Left cardiac atrium (tissue), 4 donors: ENCODE measurements at regions not wholly inside any gene's neighbourhood (a gene's known extent, or its start where the extent isn't known, plus 50 kb on each side); places are given as distances from the start of the nearest gene placed in this dataset.
A peak's percentile ranks its signal among the peaks of the same experiment; 100 is the strongest.

ENCODE experiments used
- ATAC-seq, 2 donors: fragments of 200-7000 bp; cut with Tn5 transposase; one replicate each; pipeline ENCODE4 v1.9.1; 2020; ENCODE audit warnings: mild to moderate bottlenecking in 2 of 2, moderate library complexity in 2 of 2
- DNase-seq: peaks from one replicate; pipeline ENCODE4 v3.0.0-alpha.2; 2020
- intact Hi-C, 2 donors: fragments of 100-400 bp; cut with DNase I; formaldehyde crosslinking; loops; one replicate each; pipeline versions ENCODE4 v1.14.1 to v1.15.1; 2022 to 2023
- donor health status: DM: no; HTN: yes; CAD: no.
- donor health status: DM: no; HTN: yes; CAD: no; lungs with severe emphysema.
- donor health status: DM: yes; HTN: yes; CAD: no.
- donor health status: Dilated cardiomyopathy.

DNA sequence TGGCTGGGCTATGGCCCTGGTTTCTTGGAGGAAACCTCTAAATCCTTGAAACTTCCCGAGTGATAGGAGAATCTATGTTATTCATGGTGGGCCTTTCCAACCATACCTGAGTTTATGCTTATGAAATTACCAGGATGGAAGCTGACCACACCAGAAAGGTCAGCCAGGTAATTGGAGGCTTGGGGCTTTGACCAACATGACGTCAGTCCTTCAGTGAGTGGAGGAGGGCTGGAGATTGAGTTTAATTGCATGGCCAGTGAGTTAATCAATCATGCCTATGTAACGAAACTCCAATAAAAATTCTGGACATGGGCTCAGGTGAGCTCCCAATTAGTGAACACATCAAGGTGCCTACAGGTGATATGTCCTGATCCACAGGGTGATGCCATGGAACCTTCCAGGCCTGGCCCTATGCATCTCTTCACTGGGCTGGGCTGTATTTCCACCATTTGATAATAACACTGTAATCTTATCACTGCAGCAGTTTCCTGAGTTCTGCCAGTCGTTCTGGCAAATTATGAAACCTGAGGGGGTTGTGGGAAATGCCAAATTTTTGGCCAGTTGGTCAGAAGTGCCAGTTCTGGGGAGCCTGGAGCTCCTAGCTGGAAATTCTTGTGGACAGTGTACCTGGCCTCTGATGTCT is 106.5 kb downstream of the CDH26 start:
- ATAC-seq (no peak), DNase-seq (no peak)
- intact Hi-C loops, result no loop called here

DNA sequence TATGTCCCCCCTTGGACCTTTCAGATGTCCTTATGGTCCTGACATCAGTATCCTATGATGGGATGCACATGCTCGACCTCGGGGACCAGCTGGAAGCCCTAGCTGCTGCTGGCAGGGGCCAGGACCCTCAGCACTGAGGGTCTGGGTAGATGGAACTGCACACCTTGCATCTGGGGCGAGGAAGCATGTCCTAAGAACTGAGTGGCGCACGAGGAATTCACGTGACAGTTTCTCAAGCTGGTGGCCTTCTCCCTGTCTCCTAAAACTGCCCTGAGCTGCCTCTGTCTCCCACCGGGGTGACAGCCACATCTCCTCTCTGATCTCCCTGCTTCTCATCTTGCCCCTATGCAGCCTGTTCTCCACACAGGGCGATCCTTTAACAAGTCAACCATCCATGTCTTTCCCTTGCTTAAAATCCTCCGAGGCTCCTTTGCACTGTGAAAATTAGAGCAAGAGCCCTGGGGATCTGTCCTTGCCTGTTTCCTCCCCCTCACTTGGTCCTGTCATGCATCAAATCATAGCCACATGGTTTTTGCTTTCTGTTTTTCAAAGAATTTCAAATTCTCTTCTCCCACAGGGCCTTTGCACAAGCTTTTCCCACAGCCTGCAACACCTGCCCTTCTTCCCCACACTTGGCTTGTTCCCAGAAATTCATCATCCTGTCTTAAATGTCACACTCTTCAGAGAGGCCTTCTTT is 107.7 kb downstream of the CDH26 start:
- intact Hi-C loops, result no loop called here
- no peak for ATAC-seq

DNA sequence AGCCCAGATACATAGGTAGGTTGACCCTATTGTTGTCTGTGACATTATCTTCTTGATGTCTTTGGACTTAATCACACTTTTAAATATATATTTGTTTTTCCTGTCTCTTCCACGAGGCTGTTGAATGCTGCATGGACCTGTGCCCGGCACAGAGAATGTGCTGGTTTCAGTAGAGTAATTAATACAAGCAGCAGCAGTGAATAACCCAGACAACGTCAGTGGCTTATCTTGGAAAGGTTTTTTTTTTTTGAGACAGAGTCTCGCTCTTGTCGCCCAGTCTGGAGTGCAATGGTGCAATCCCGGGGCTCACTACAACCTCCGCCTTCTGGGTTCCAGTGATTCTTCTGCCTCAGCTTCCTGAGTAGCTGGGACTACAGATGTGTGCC is 108.2 kb downstream of the CDH26 start:
- intact Hi-C loops, result no loop called here
- ATAC-seq, result peak; percentile 33 to 69
- DNase-seq, result no peak

More for the DNA sequence above, 107.7 kb downstream of the CDH26 start:
- no peak for DNase-seq

DNA sequence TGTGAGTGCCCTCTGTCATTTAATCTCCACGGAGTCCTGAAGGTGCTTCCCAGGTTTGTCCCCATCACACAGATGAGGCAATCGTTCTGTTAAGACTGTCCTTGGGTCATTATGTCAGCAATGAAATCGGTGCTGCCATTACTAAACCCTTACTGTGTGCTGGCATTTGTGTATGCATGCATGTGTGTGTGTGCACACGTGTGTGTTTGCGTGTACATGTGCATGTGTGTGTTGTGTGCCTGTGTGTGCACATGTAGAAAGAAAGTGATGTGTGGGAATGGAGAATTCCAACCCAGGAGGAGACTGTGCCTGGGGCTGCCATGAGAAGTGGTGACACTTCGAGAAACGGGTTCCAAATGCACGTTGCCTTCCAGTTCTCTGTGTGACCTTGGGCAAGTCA is 110.3 kb downstream of the CDH26 start:
- DNase-seq (no peak), ATAC-seq (no peak)
- intact Hi-C loops, result no loop called here

DNA sequence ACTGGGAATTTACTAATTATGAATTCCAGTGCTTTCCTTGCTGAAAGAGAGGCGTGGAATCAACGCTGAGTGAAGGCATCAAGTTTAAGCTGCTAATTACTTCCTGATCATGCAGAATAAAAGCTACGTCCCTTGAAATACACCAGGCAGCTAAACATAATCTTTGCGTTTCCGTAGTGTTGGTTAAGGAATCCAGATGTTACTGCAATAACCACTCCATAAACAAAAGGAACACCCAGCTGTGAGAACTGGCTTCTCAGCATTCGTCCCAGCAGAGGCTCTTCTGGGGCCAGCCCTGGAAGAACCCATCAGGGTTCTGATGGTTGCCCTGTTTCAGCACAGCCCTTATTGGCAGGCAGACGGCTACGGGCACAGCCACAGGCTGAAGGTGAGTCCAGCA is 111.4 kb downstream of the CDH26 start:
- intact Hi-C loops, result no loop called here
- no peak for ATAC-seq
- DNase-seq, result no peak

DNA sequence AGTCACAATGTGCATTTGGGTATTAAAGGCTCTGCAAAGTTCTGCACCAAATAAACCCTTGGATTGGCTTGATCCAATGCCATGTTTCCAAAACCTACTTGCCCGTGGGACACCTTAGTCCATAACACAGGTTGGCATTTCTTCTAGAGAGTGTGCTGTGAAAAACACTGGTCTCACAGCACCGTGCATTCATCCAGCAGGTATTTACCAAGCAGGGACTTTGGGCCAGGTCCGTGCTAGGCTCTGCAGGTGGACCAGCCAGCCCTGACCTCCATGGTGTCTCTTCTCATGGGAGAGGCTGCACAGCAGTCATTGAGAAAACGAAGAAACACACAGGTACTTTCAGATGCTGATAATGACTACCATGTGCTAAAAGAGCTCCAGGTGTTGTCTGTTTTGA is 112.6 kb downstream of the CDH26 start:
- intact Hi-C loops, result no loop called here
- DNase-seq (no peak), ATAC-seq (no peak)

DNA sequence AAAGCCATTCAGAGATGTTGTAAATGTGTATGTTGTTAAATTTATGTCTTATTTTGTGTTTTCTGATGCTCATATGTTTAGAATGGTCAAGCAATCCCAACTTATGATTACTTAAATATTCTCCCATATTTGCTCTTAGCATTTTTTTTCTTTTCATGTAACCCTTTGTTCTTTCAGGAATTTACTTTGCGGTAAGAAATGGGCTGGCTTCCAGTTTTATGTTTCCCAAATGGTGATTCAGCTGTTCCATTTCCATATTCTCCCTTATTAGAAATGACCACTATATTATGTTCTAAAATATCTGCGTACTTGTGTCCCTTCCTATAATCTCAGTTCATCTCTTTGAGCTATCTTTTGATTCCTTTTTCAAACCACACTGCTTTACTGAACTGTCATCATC is 113.7 kb downstream of the CDH26 start:
- intact Hi-C loops, result no loop called here
- no peak for ATAC-seq
- DNase-seq, result no peak

DNA sequence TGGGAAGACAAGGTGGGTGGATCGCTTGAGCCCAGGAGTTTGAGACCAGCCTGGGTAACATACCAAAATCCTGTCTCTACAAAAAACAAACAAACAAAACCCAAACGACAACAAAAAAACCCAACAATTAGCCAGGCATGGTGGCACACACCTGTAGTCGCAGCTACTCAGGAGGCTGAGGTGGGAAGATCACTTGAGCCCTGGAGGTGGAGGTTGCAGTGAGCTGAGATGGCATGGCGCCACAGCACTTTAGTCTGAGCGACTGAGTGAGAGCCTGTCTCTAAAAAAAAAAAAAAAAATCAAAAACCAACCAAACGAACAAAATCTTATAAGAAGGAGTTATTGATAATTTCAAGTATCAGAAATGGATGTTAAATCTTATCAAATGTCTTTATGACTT is 114.9 kb downstream of the CDH26 start:
- intact Hi-C loops, result no loop called here
- ATAC-seq (no peak), DNase-seq (no peak)

DNA sequence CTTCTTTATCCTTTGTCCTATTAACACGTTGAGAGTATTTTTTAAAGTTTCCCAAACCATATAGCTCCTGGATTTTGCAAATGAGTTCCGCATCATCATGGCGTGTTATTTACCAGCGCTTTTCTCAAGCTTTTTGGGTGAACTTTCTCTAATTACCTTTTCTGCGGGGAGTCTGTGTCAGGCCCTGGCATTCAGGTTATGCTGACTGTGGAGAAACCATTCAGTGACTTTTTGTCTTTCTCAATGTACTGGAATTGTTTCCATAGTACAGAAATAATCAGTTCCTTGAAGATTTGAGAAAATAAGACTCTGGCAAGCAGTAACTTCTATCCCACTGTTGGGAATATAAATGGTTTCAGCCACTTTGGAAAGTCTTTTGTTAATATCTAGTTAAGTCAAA is 115.3 kb downstream of the CDH26 start:
- ATAC-seq (no peak), DNase-seq (no peak)
- intact Hi-C loops, result no loop called here

DNA sequence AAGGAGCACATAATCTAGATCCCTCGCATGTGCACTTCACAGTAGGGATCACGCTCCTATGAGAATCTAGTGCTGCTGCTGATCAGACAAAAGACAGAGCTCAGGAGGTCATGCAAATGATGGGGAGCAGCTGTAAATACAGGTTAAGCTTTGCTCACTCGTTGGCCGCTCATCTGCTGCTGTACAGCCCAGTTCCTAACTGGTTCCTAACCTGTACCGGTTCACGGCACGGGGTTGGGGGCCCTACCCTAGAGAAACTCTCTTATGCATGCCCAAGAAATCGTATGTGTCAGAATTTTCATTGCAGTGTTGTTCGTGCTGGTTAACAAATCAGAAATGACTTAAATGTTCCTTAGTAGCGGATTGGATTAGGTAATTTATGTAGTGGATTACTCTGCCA is 116.1 kb downstream of the CDH26 start:
- intact Hi-C loops, result no loop called here
- ATAC-seq (no peak), DNase-seq (no peak)

DNA sequence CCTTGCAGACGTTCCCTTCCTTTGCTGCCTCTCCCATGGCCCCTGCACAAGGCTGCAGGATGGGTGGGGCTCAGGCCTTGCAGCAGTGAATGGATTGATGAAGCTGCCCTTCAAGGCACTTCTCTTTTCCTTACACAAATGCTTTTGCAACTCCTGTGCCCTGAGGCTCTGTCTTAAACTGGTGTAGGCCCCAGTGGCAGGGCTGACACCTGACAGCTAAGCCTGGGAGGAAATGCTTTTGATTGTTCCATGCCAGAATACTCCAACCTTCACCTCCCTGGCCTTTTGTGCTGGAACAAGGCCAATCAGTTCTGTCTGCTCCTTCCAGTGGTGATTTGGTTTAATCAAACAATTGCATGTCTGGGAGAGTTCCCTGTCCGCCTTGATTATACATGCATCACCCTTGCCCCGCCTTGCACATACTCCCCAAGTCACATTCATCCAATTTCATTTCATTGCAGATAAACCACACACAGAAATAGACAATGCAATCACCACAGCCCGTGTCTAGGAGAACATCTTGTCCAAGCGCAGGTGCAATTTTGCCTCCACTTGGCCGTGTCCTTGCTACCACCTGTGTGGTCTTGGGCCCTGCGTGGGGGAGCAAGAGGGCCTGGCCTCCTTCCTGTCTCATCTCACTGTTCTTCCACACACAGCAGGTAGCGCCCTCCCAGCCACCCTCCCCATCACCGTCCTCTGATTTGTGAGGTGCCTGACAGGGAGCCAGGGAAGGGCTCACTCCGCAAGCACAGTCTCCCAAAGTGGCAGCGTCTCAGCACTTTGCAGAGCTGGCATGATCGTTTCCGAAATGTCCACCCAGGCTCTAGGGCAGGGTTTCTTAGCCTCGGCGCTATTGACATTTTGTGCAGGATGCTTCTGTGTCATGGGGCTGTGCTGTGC is 120.4 kb downstream of the CDH26 start:
- intact Hi-C loops, result no loop called here
- DNase-seq, result no peak
- no peak for ATAC-seq

DNA sequence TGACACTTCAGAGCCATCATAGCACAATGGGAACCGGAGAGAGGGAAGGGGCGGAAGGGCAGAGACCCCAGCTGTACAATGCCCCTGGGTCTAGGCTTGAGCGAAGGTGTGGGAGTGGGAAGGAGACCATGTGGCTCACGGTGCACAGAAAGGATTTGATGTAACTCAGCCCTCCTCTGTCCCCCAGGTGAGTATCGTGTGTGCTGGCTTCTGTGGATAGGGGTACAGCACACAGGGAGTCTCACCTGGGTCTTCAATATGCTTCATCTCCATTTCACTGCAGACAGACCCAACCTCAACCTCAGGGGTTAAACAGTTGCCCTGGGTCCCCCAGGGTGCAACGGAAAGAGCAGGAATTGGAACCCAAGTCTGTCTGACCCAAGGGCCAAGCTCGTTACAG is 122.2 kb downstream of the CDH26 start:
- intact Hi-C loops, result no loop called here
- DNase-seq (no peak), ATAC-seq (no peak)

DNA sequence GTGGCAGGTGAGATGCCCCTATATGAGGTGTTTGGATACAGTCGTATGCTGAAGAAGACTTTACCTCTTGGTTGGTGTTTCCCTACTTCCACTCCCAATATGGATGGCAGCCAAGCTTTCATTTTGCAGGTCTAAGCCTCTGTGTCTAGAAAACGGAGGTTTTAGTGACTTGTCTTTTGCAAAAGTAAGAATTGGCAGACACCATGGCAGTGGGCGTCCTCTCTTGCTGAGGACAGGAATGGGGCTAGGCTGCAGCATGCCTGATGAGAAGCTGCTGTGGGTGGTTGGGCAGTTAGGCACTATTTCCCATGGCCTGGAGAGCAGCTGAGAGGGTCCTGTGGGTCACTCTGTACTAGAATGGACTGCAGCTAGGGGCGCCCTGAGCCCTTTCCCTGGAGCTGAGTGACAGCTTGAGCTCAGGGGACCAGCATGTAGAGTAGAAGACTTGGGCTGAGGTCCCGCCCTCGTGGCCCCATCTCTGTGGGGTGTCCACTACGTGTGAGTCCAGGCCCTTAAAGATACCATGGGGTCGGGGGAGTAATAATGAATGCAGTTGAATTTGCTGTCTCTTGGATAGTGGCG is 127.4 kb downstream of the CDH26 start:
- intact Hi-C loops, result no loop called here
- no peak for ATAC-seq
- DNase-seq, result no peak

DNA sequence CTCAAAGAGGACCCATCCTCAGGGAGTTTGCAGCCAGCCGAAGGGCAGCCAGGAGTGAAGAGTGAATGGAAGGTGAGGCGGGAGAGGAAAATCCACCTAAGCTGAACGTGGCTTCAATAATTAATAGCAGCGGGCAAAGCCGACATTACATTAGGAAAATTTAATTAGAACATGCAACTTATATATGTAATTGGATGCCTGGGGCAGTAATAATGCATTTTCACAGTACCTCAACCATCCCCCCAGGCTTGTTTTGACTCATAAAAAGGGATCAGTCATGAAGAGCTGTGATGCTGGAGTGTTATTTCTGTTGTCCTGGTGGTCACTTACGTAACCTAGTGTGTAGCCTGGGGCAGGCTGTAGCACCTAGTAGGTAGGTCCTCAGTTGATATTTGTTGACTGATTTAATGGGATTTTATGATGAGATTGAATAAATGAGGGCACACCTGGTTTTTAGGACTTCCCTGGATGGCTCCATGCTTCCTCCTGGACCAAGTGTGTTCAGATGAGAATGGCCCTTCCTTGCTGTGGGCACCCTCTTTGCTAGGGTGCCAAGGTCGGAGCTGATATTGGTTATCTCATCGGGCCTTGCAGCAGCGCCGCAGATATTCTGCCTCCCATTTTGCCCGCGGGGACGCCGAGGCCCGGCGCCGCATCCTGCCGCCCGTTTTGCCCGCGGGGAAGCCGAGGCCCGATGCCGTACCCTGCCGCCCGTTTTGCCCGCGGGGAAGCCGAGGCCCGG is 128.8 kb downstream of the CDH26 start:
- no peak for ATAC-seq
- no peak for DNase-seq
- intact Hi-C loops, result no loop called here

DNA sequence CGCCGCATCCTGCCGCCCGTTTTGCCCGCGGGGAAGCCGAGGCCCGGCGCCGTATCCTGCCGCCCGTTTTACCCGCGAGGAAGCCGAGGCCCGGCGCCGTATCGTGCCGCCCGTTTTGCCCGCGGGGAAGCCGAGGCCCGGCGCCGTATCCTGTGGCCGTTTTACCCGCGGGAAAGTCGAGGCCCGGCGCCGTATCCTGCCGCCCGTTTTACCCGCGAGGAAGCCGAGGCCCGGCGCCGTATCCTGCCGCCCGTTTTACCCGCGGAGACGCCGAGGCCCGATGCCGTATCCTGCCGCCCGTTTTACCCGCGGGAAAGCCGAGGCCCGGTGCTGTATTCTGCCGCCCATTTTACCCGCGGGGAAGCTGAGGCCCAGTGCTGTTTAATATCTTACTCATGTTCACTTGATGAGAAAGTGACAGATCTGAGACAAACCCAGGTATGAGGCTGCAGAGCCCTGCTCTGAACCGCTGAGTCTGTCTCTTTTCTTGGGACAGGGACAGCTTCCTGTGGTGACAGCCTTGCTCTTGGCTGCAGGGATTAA is 129.4 kb downstream of the CDH26 start:
- peak in 1 of 2 donors; percentile 22 for ATAC-seq
- DNase-seq, result peak; percentile 35
- intact Hi-C loops, result no loop called here

DNA sequence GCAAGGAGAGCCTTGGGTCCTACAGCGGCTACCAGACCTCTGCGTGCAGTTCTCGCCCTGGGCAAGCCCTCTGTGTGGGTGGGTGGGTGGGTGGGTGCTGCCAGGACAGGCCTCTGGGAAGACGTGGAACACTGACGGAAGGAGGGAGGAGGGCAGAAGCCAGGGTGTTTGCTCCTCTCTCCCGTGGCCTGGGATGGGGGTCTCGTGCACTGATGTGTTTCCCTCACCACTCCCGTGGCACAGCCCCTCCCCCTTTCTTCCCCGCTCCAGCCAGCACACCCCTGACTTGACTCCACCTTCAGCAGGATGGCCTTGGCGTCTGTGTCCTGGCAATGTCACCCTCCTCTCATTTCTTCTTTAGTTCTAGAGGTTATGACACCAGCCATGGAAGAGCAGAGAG is 130.0 kb downstream of the CDH26 start:
- intact Hi-C loops, result no loop called here
- no peak for DNase-seq
- ATAC-seq, result no peak

DNA sequence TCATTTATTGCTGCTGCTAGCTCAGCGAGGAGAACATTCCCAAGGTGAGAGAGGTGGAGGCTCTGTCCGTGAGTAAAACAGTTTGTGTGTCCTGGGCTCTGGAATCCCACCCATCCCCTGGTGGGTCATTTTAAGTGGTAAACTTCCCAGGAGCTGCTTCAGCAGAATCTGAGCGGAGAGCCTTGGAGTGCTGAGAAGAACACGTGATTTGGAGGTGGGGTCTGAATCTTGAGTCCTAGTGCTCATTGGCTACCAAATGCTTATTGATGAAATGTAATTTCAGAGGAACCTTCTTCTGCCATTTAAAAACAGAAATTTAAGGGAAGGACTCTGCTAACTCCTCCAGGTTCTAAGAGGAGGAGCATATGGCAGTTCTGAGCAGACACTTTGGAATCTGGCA is 132.4 kb downstream of the CDH26 start:
- DNase-seq (no peak), ATAC-seq (no peak)
- intact Hi-C loops, result no loop called here

DNA sequence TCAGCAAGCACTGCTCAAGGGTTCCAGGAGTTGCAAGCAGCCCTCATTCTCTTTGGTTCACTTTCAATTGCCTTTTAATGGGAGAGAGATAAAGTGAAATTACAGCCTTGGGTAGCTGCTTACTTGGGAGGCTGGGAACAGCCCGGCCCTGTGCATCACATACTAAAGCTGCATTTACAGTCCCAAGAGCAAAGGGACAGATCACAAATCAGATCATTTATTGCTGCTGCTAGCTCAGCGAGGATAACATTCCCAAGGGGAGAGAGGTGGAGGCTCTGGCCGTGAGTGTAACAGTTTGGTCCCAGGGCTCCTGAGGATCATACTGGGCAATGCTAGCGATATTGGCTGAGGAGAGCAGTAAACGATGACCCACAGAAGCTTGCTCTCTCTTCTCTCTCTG is 133.1 kb downstream of the CDH26 start:
- no peak for ATAC-seq
- DNase-seq, result no peak
- intact Hi-C loops, result no loop called here

DNA sequence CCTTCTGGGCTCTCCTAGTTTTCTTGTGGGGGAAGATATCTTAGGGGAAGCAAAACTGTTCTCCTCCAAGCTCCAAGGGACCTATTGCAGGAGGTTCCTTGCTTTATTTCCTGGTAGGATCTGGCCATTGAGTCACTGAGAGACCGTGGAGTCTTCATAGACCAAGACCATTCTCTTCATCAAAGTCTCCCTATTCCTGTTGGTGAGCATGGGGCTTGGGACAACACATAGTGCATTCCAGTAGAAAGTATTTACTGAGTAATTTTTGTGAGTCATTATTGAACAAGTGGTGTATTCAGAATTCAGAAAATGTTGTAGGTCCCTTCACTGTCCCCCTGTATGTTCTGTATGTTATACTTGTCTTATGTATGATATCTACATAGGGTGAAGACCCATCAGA is 133.6 kb downstream of the CDH26 start:
- intact Hi-C loops, result no loop called here
- DNase-seq (no peak), ATAC-seq (no peak)
